ENCODE measurements at regions not wholly inside any gene's neighbourhood (a gene's known extent, or its start where the extent isn't known, plus 50 kb on each side); places are given as distances from the start of the nearest gene placed in this dataset.

GRCh38 chr4:23113104-23113503, 420.4 kb downstream of the GBA3 start:
- Mint-ChIP-seq H3K9me3 (ENCODE audit: low read depth) (no peaks in the 10 kb centered on the region), H3K27ac (no peak overlapping the region), H3K4me3 (ENCODE audit: low read depth) (no peak overlapping the region), H3K27me3 (no peaks in the 10 kb centered on the region), H3K4me1 (ENCODE audit: low read depth) (no peaks in the 10 kb centered on the region), H3K36me3 (ENCODE audit: insufficient read depth) (no peaks in the 10 kb centered on the region)
- TF ChIP-seq CTCF (IDR thresholded peaks at IDR 0.05; ENCODE audit: unreplicated experiment) = no peak
- DNase-seq (ENCODE audit: low spot score, unreplicated experiment) = no peak

- no peaks in the 10 kb centered on the region for H3K36me3 Mint-ChIP-seq (ENCODE audit: insufficient read depth)
Measured at GRCh38 chr4:23106516-23106915, 413.8 kb downstream of the GBA3 start.

GRCh38 chr4:23105759-23106370, 413.1 kb downstream of the GBA3 start:
- Mint-ChIP-seq H3K27ac (no peak overlapping the region), H3K9me3 (ENCODE audit: low read depth) (no peaks in the 10 kb centered on the region), H3K4me3 (ENCODE audit: low read depth) (no peak overlapping the region), H3K4me1 (ENCODE audit: low read depth) (peaks cover 1% of the 10 kb centered on the region), H3K27me3 (no peaks in the 10 kb centered on the region), H3K36me3 (ENCODE audit: insufficient read depth) (no peaks in the 10 kb centered on the region)
- no peak for TF ChIP-seq CTCF (IDR thresholded peaks at IDR 0.05; ENCODE audit: unreplicated experiment)
- DNase-seq (ENCODE audit: low spot score, unreplicated experiment) = no peak

More at GRCh38 chr4:23106516-23106915, 413.8 kb downstream of the GBA3 start:
- Mint-ChIP-seq H3K27ac (no peak overlapping the region), H3K9me3 (ENCODE audit: low read depth) (no peaks in the 10 kb centered on the region), H3K4me3 (ENCODE audit: low read depth) (no peak overlapping the region), H3K27me3 (no peaks in the 10 kb centered on the region), H3K4me1 (ENCODE audit: low read depth) (peaks cover 1% of the 10 kb centered on the region)
- DNase-seq (ENCODE audit: low spot score, unreplicated experiment) = no peak
- no peak for TF ChIP-seq CTCF (IDR thresholded peaks at IDR 0.05; ENCODE audit: unreplicated experiment)

- Mint-ChIP-seq H3K36me3 (ENCODE audit: insufficient read depth) (no peaks in the 10 kb centered on the region), H3K9me3 (ENCODE audit: low read depth) (peaks cover 20% of the 10 kb centered on the region), H3K27me3 (no peaks in the 10 kb centered on the region), H3K4me3 (ENCODE audit: low read depth) (no peak overlapping the region), H3K27ac (no peak overlapping the region), H3K4me1 (ENCODE audit: low read depth) (no peaks in the 10 kb centered on the region)
- TF ChIP-seq CTCF (IDR thresholded peaks at IDR 0.05; ENCODE audit: unreplicated experiment) = no peak
- DNase-seq (ENCODE audit: low spot score, unreplicated experiment) = no peak
Measured at GRCh38 chr4:23097251-23097650, 404.5 kb downstream of the GBA3 start.

- H3K9me3 Mint-ChIP-seq (ENCODE audit: low read depth) = peaks cover 13% of the 10 kb centered on the region
- H3K27me3 Mint-ChIP-seq = no peaks in the 10 kb centered on the region
- no peak for TF ChIP-seq CTCF (IDR thresholded peaks at IDR 0.05; ENCODE audit: unreplicated experiment)
- H3K27ac Mint-ChIP-seq = no peak overlapping the region
- DNase-seq (ENCODE audit: low spot score, unreplicated experiment) = no peak
- no peaks in the 10 kb centered on the region for H3K36me3 Mint-ChIP-seq (ENCODE audit: insufficient read depth)
- no peak overlapping the region for H3K4me3 Mint-ChIP-seq (ENCODE audit: low read depth)
- peaks cover 5% of the 10 kb centered on the region for H3K4me1 Mint-ChIP-seq (ENCODE audit: low read depth)
Measured at GRCh38 chr4:23091711-23092110, 399.0 kb downstream of the GBA3 start.

Data from progenitor cell of endocrine pancreas (in vitro differentiated cells).